ENCODE measurements at regions not wholly inside any gene's neighbourhood (a gene's known extent, or its start where the extent isn't known, plus 50 kb on each side); places are given as distances from the start of the nearest gene placed in this dataset.

GRCh38 chr3:54032598-54032997, 89.8 kb upstream of the CACNA2D3 start:
- DNase-seq (ENCODE audit: extremely low read depth in 1 of 4, low spot score in 3 of 4) (no peak), ATAC-seq (no peak), FAIRE-seq (no peak)
- Histone ChIP-seq H4K20me1 (replicated peaks; ENCODE audit: control insufficient read depth, insufficient read depth, low read length) (no peaks in the 10 kb centered on the region), H3K9ac (ENCODE audit: insufficient read depth in 1 of 2, low read depth in 2 of 2, low read length in 2 of 2) (no peak overlapping the region), H3K9me1 (ENCODE audit: control insufficient read depth, insufficient read depth, low read length) (no peaks in the 10 kb centered on the region), H3K4me3 (no peak overlapping the region), H3K27me3 (ENCODE audit: control insufficient read depth in 2 of 2, insufficient read depth in 2 of 2, low read length in 2 of 2) (peaks cover 0 to 6% of the 10 kb centered on the region in 2 experiments; a peak in 2 of 5 replicates), H3K9me3 (replicated peaks; ENCODE audit: control insufficient read depth, insufficient read depth, low read depth, low read length) (no peaks in the 10 kb centered on the region), H3K36me3 (ENCODE audit: control insufficient read depth, insufficient read depth, low read length) (no peaks in the 10 kb centered on the region), H3K27ac (ENCODE audit: extremely low read depth, low read depth, low read length) (no peak overlapping the region), H2AFZ (ENCODE audit: low read depth, low read length) (no peak overlapping the region), H3K79me2 (ENCODE audit: control insufficient read depth, insufficient read depth, low read length) (no peaks in the 10 kb centered on the region), H3K4me2 (ENCODE audit: insufficient read depth, low read length) (no peak overlapping the region), H3K4me1 (replicated peaks in 1 of 2; ENCODE audit: control insufficient read depth in 2 of 2, insufficient read depth in 2 of 2, low read length in 2 of 2) (peaks cover 0 to 4% of the 10 kb centered on the region in 2 experiments; a peak in 1 of 5 replicates)
- intact Hi-C loops (cut with micrococcal nuclease) (no loop called here), in situ Hi-C loops (cut with MboI) (no loop called here)
- ChIA-PET POLR2A (no interaction called here), CTCF (ENCODE audit: low intra/inter-chr PET ratio) (no interaction called here)
- 0% methylated on average over 5 of the region's 5 CpGs for WGBS (ENCODE audit: insufficient coverage, low coverage, missing lambda C conversion rate)
- TF ChIP-seq NEUROD1 (IDR thresholded peaks at IDR 0.05; ENCODE audit: borderline replicate concordance, low read depth, low read length, partially characterized antibody) (no peak), ZNF717 (CRISPR knock-in tag; IDR thresholded peaks at IDR 0.05) (no peak)
- BruUV-seq (replicated peaks): no TSS peak

GRCh38 chr3:54028372-54028771, 94.0 kb upstream of the CACNA2D3 start:
- Histone ChIP-seq H3K4me3 (no peak overlapping the region), H3K27me3 (ENCODE audit: control insufficient read depth in 2 of 2, insufficient read depth in 2 of 2, low read length in 2 of 2) (no peaks in the 10 kb centered on the region), H3K79me2 (ENCODE audit: control insufficient read depth, insufficient read depth, low read length) (no peaks in the 10 kb centered on the region), H3K9me1 (ENCODE audit: control insufficient read depth, insufficient read depth, low read length) (no peaks in the 10 kb centered on the region), H3K9ac (ENCODE audit: insufficient read depth in 1 of 2, low read depth in 2 of 2, low read length in 2 of 2) (no peak overlapping the region), H3K27ac (ENCODE audit: extremely low read depth, low read depth, low read length) (no peak overlapping the region), H3K4me2 (ENCODE audit: insufficient read depth, low read length) (no peak overlapping the region), H3K36me3 (ENCODE audit: control insufficient read depth, insufficient read depth, low read length) (no peaks in the 10 kb centered on the region), H3K9me3 (replicated peaks; ENCODE audit: control insufficient read depth, insufficient read depth, low read depth, low read length) (no peaks in the 10 kb centered on the region), H4K20me1 (replicated peaks; ENCODE audit: control insufficient read depth, insufficient read depth, low read length) (no peaks in the 10 kb centered on the region), H3K4me1 (replicated peaks in 1 of 2; ENCODE audit: control insufficient read depth in 2 of 2, insufficient read depth in 2 of 2, low read length in 2 of 2) (no peaks in the 10 kb centered on the region), H2AFZ (ENCODE audit: low read depth, low read length) (no peak overlapping the region)
- FAIRE-seq (no peak), ATAC-seq (no peak), DNase-seq (ENCODE audit: extremely low read depth in 1 of 4, low spot score in 3 of 4) (no peak)
- CTCF ChIA-PET (ENCODE audit: low intra/inter-chr PET ratio): no interaction called here
- intact Hi-C loops (cut with micrococcal nuclease) (no loop called here), in situ Hi-C loops (cut with MboI) (no loop called here)
- 0% methylated on average over 5 of the region's 5 CpGs for WGBS (ENCODE audit: insufficient coverage, low coverage, missing lambda C conversion rate)
- no TSS peak for BruUV-seq (replicated peaks)
- TF ChIP-seq NRF1 (conservative IDR thresholded peaks at IDR 0.05 in 1 of 2, IDR thresholded peaks at IDR 0.05 in 1 of 2) (no peak), HMG20B (CRISPR knock-in tag; IDR thresholded peaks at IDR 0.05) (no peak), RERE (CRISPR knock-in tag; IDR thresholded peaks at IDR 0.05; ENCODE audit: borderline replicate concordance) (no peak), ATF3 (IDR thresholded peaks at IDR 0.05) (no peak), ATF3 (CRISPR knock-in tag; conservative IDR thresholded peaks at IDR 0.05) (no peak), PKNOX1 (IDR thresholded peaks at IDR 0.05) (no peak)
- POLR2A ChIA-PET: no interaction called here

Data from K562 (cell line).